ENCODE measurements at regions not wholly inside any gene's neighbourhood (a gene's known extent, or its start where the extent isn't known, plus 50 kb on each side); places are given as distances from the start of the nearest gene placed in this dataset.

- TF ChIP-seq ELK1 (IDR thresholded peaks at IDR 0.05; ENCODE audit: low read depth, low read length) (no peak), ETV6 (conservative IDR thresholded peaks at IDR 0.05 in 1 of 2, IDR thresholded peaks at IDR 0.05 in 1 of 2; ENCODE audit: borderline replicate concordance in 1 of 2, low read depth in 1 of 2) (no peak), CHD1 (IDR thresholded peaks at IDR 0.05; ENCODE audit: low read depth, low read length) (no peak), USF2 (IDR thresholded peaks at IDR 0.05; ENCODE audit: borderline replicate concordance, low read depth, low read length) (no peak), HDAC6 (IDR thresholded peaks at IDR 0.05; ENCODE audit: unreplicated experiment) (no peak)
These were observed 261.8 kb upstream of the POU3F2 start (continued) for GRCh38 chr6:98572579-98572978.

- Histone ChIP-seq H3K27me3 (replicated peaks in 1 of 2; ENCODE audit: control insufficient read depth in 2 of 2, insufficient read depth in 2 of 2, low read length in 1 of 2) (no peaks in the 10 kb centered on the region), H2AFZ (ENCODE audit: control insufficient read depth, low read depth, low read length) (no peak overlapping the region), H3K36me3 (ENCODE audit: control insufficient read depth in 2 of 2, insufficient read depth in 2 of 2, low read length in 1 of 2) (no peaks in the 10 kb centered on the region), H3K9ac (ENCODE audit: control insufficient read depth, insufficient read depth, low read length) (no peak overlapping the region), H3K4me1 (ENCODE audit: control insufficient read depth, insufficient read depth, low read length) (no peaks in the 10 kb centered on the region), H3K4me2 (ENCODE audit: control insufficient read depth, insufficient read depth) (no peak overlapping the region), H4K20me1 (ENCODE audit: control insufficient read depth, insufficient read depth) (no peaks in the 10 kb centered on the region), H3K79me2 (ENCODE audit: control insufficient read depth, insufficient read depth, low read length) (no peaks in the 10 kb centered on the region), H3K27ac (ENCODE audit: control insufficient read depth, insufficient read depth) (no peak overlapping the region), H3K4me3 (no peak overlapping the region), H3K9me3 (replicated peaks; ENCODE audit: control insufficient read depth, insufficient read depth, low read length) (no peaks in the 10 kb centered on the region)
- in situ Hi-C loops (cut with MboI), result no loop called here
- no peak for TF ChIP-seq RB1 (IDR thresholded peaks at IDR 0.05; ENCODE audit: borderline replicate concordance)
- TF ChIP-seq USF2 (IDR thresholded peaks at IDR 0.05; ENCODE audit: borderline replicate concordance, low read depth, low read length), result no peak
- WGBS (ENCODE audit: insufficient coverage, insufficient replicate concordance, low lambda C conversion rate, missing lambda C conversion rate), result 23% methylated on average over 5 of the region's 5 CpGs
- ATAC-seq (no peak), DNase-seq (ENCODE audit: low read depth, low spot score) (no peak), FAIRE-seq (no peak)
- intact Hi-C loops (cut with micrococcal nuclease; ENCODE audit: unreplicated experiment), result no loop called here
- ChIA-PET RAD21 (ENCODE audit: unreplicated experiment) (no interaction called here), POLR2A (no interaction called here), SMC1A (ENCODE audit: uncharacterized antibody, unreplicated experiment) (no interaction called here), CTCF (no interaction called here)
- BruUV-seq (replicated peaks), result no TSS peak
These were observed 259.4 kb upstream of the POU3F2 start for GRCh38 chr6:98574984-98575383.

All from GM12878 (cell line).